Type B pancreatic cell (in vitro differentiated cells): ENCODE measurements at regions not wholly inside any gene's neighbourhood (a gene's known extent, or its start where the extent isn't known, plus 50 kb on each side); places are given as distances from the start of the nearest gene placed in this dataset.

Experiments used
- DNase-seq: peaks from one replicate; pipeline ENCODE4 v3.0.0; 2021; ENCODE audit warnings: mixed read lengths; ENCODE audit not compliant: unreplicated experiment; ENCODE audit errors: extremely low spot score
- H3K27ac Mint-ChIP-seq: 2 replicates; pipeline ENCODE4 v1.8.0; 2021; ENCODE audit warnings: mild to moderate bottlenecking, mixed read lengths
- H3K27me3 Mint-ChIP-seq: 2 replicates; pipeline ENCODE4 v1.8.0; 2021; ENCODE audit warnings: mixed read lengths
- H3K36me3 Mint-ChIP-seq: 2 replicates; pipeline ENCODE4 v1.8.0; 2021; ENCODE audit warnings: mixed read lengths
- H3K4me1 Mint-ChIP-seq: one replicate; pipeline ENCODE4 v1.8.0; 2021; ENCODE audit warnings: mixed read lengths; ENCODE audit not compliant: unreplicated experiment
- H3K4me3 Mint-ChIP-seq: 2 replicates; pipeline ENCODE4 v1.8.0; 2021; ENCODE audit warnings: mild to moderate bottlenecking, mixed read lengths
- H3K9me3 Mint-ChIP-seq: 2 replicates; pipeline ENCODE4 v1.8.0; 2021; ENCODE audit warnings: mixed read lengths
- TF ChIP-seq, protein P1 (sequence below): fragments of 200-600 bp; sonication (generic); conservative IDR thresholded peaks from 2 replicates; pipeline ENCODE4 v1.5.0; 2021; ENCODE audit warnings: antibody characterized with exemption, mild to moderate bottlenecking

- Mint-ChIP-seq H3K4me3 (no peak overlapping the region), H3K4me1 (no peaks in the 10 kb centered on the region), H3K36me3 (no peaks in the 10 kb centered on the region), H3K9me3 (no peaks in the 10 kb centered on the region), H3K27me3 (peaks cover 31% of the 10 kb centered on the region), H3K27ac (no peak overlapping the region)
- DNase-seq = no peak
- TF ChIP-seq, protein P1, sequence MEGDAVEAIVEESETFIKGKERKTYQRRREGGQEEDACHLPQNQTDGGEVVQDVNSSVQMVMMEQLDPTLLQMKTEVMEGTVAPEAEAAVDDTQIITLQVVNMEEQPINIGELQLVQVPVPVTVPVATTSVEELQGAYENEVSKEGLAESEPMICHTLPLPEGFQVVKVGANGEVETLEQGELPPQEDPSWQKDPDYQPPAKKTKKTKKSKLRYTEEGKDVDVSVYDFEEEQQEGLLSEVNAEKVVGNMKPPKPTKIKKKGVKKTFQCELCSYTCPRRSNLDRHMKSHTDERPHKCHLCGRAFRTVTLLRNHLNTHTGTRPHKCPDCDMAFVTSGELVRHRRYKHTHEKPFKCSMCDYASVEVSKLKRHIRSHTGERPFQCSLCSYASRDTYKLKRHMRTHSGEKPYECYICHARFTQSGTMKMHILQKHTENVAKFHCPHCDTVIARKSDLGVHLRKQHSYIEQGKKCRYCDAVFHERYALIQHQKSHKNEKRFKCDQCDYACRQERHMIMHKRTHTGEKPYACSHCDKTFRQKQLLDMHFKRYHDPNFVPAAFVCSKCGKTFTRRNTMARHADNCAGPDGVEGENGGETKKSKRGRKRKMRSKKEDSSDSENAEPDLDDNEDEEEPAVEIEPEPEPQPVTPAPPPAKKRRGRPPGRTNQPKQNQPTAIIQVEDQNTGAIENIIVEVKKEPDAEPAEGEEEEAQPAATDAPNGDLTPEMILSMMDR = no peak
These were observed 269.2 kb downstream of the ACTL7B start for GRCh38 chr9:108586471-108587139.

- Mint-ChIP-seq H3K36me3 (no peaks in the 10 kb centered on the region), H3K4me1 (no peaks in the 10 kb centered on the region), H3K27ac (no peak overlapping the region), H3K4me3 (no peak overlapping the region), H3K27me3 (peaks cover 25% of the 10 kb centered on the region), H3K9me3 (no peaks in the 10 kb centered on the region)
- DNase-seq = no peak
- TF ChIP-seq, protein P1 = no peak
These were observed 270.9 kb downstream of the ACTL7B start for GRCh38 chr9:108584860-108585259.

GRCh38 chr9:108582726-108583125 lies 273.1 kb downstream of the ACTL7B start:
- Mint-ChIP-seq H3K27me3 (peaks cover 26% of the 10 kb centered on the region), H3K36me3 (no peaks in the 10 kb centered on the region), H3K27ac (no peak overlapping the region), H3K9me3 (no peaks in the 10 kb centered on the region), H3K4me3 (no peak overlapping the region), H3K4me1 (no peaks in the 10 kb centered on the region)
- no peak for DNase-seq
- TF ChIP-seq, protein P1 = no peak

DNA sequence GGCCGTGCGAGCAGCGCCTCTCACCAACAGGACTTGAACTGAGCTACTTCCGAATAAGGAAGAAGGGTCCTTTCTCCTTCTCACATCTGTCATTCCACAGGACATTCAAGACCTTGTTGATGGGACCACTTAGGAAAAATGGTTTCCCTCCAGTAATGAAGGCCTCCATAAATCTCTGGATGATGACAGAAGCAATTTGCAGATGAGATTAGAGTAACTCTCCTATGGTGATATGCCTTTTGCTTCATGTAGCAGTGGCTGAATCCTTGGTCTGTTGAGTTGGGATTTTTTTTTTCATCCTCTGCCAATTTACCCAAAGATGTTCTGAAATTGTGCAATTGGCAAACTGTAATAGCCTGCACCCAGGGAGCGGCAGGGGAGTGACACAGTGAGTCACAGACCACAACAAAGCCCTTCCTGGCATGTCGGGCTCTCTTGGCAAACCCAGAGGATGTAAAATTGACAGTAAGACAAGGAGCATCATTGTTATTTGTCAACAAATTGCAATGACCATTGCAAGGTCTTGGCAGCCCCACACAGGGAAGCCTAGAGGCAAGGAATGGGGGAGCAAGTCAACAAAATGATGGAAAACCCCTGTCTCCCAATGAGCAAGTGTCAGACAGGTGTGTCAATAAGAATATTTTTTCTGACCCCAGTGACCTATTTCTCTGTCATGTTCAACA lies 275.9 kb downstream of the ACTL7B start:
- Mint-ChIP-seq H3K4me1 (no peaks in the 10 kb centered on the region), H3K27ac (no peak overlapping the region), H3K27me3 (peaks cover 28% of the 10 kb centered on the region), H3K9me3 (no peaks in the 10 kb centered on the region), H3K4me3 (no peak overlapping the region), H3K36me3 (no peaks in the 10 kb centered on the region)
- no peak for DNase-seq
- TF ChIP-seq, protein P1 = no peak

GRCh38 chr9:108575276-108575675 lies 280.5 kb downstream of the ACTL7B start:
- TF ChIP-seq, protein P1 = no peak
- Mint-ChIP-seq H3K4me1 (no peaks in the 10 kb centered on the region), H3K27me3 (peaks cover 24% of the 10 kb centered on the region), H3K36me3 (no peaks in the 10 kb centered on the region), H3K9me3 (no peaks in the 10 kb centered on the region), H3K4me3 (no peak overlapping the region), H3K27ac (no peak overlapping the region)
- no peak for DNase-seq
